HG03432 (cell line): ENCODE measurements at regions not wholly inside any gene's neighbourhood (a gene's known extent, or its start where the extent isn't known, plus 50 kb on each side); places are given as distances from the start of the nearest gene placed in this dataset.
"Not testable (repeated sequence)": the region's sequence is repeated elsewhere in the genome, so short reads cannot be mapped to it uniquely, and the experiment has no call there.

Experiments used
- ATAC-seq: cut with Tn5 transposase; IDR thresholded peaks from one replicate; pipeline ENCODE4 v1.9.1; 2021; ENCODE audit warnings: mild to moderate bottlenecking, moderate library complexity; ENCODE audit not compliant: unreplicated experiment

- no peak for ATAC-seq
Observed at GRCh38 chr6:99143108-99143861, 195.5 kb upstream of the FBXL4 start.

- ATAC-seq: not testable (repeated sequence)
Observed at GRCh38 chr6:99141906-99142305, 194.2 kb upstream of the FBXL4 start.

GRCh38 chr6:99138445-99138844 lies 190.7 kb upstream of the FBXL4 start:
- ATAC-seq: no peak

- ATAC-seq: no peak
Observed at GRCh38 chr6:99137314-99137713, 189.6 kb upstream of the FBXL4 start.

GRCh38 chr6:99136488-99136887 lies 188.7 kb upstream of the FBXL4 start:
- no peak for ATAC-seq

- ATAC-seq: no peak
Observed at GRCh38 chr6:99132026-99132635, 184.4 kb upstream of the FBXL4 start.

- no peak for ATAC-seq
Observed at GRCh38 chr6:99130897-99131873, 183.4 kb upstream of the FBXL4 start.

GRCh38 chr6:99129835-99130234 lies 182.1 kb upstream of the FBXL4 start:
- ATAC-seq: no peak

GRCh38 chr6:99121748-99122147 lies 174.0 kb upstream of the FBXL4 start:
- ATAC-seq: no peak

GRCh38 chr6:99120641-99121040 lies 172.9 kb upstream of the FBXL4 start:
- no peak for ATAC-seq

- ATAC-seq: peak; percentile 69
Observed at GRCh38 chr6:99119109-99120031, 171.6 kb upstream of the FBXL4 start.

- ATAC-seq: peak; percentile 43
Observed at GRCh38 chr6:99114769-99115406, 167.1 kb upstream of the FBXL4 start.

GRCh38 chr6:99111590-99111989 lies 163.8 kb upstream of the FBXL4 start:
- ATAC-seq: no peak

GRCh38 chr6:99110029-99110428 lies 162.3 kb upstream of the FBXL4 start:
- ATAC-seq: no peak

GRCh38 chr6:99104218-99104617 lies 156.5 kb upstream of the FBXL4 start:
- no peak for ATAC-seq

GRCh38 chr6:99099243-99099642 lies 151.5 kb upstream of the FBXL4 start:
- no peak for ATAC-seq

GRCh38 chr6:99096170-99096569 lies 148.4 kb upstream of the FBXL4 start:
- no peak for ATAC-seq

GRCh38 chr6:99093456-99094190 lies 145.9 kb upstream of the FBXL4 start:
- ATAC-seq: no peak

GRCh38 chr6:99092461-99092860 lies 144.7 kb upstream of the FBXL4 start:
- ATAC-seq: no peak
